HFFc6 (cell line): ENCODE measurements at regions not wholly inside any gene's neighbourhood (a gene's known extent, or its start where the extent isn't known, plus 50 kb on each side); places are given as distances from the start of the nearest gene placed in this dataset.

Experiments used
- DNase-seq: peaks from one replicate; pipeline ENCODE4 v3.0.0-alpha.2; 2018
- H3K27ac Mint-ChIP-seq: 2 replicates; pipeline ENCODE4 v1.8.0; 2020; ENCODE audit warnings: mild to moderate bottlenecking, mixed read lengths
- H3K27me3 Mint-ChIP-seq: 2 replicates; pipeline ENCODE4 v1.8.0; 2021; ENCODE audit warnings: mild to moderate bottlenecking, moderate library complexity, mixed read lengths; ENCODE audit not compliant: insufficient read depth
- H3K36me3 Mint-ChIP-seq: 2 replicates; pipeline ENCODE4 v1.8.0; 2021; ENCODE audit warnings: low read depth, mixed read lengths
- H3K4me1 Mint-ChIP-seq: 2 replicates; pipeline ENCODE4 v1.8.0; 2020; ENCODE audit warnings: low read depth, mixed read lengths
- H3K4me3 Mint-ChIP-seq: 2 replicates; pipeline ENCODE4 v1.8.0; 2020; ENCODE audit warnings: mild to moderate bottlenecking, moderate library complexity, mixed read lengths
- H3K9me3 Mint-ChIP-seq: 2 replicates; pipeline ENCODE4 v1.8.0; 2020; ENCODE audit warnings: mild to moderate bottlenecking, mixed read lengths
- TF ChIP-seq, protein P1 (sequence below): fragments of 200-600 bp; sonication (generic); IDR thresholded peaks from 2 replicates; pipeline ENCODE4 v1.5.0; 2021; ENCODE audit warnings: antibody characterized with exemption, mild to moderate bottlenecking

DNA sequence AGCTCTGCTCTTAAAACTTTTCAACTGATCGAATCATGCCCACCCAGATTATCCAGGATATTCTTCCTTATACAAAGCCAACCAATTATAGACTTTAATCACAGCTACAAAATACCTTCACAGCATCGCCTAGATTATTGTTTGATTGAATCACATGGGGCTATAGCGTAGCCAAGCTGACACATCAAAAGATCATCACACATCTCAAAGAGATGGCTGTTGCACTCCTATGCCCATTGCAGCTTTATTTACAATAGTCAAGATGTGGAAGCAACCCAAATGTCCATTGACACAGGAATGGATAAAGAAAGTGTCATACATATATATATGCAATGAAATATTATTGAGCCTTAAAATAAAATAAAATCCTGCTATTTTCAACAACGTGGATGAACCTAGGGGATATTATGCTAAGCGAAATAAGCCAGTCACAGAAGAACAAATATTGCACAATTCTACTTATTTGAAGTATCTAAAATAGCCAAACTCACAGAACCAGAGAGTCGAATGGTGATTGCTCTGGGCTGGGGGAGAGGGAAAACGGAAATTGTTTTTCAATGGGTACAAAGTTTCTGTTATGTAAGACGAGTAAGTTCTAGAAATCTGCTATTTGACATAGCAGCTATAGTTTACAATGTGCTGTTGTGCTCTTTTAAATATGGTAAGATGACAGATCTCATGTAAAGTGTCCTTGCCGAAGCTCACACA lies 60.9 kb upstream of the ERCC4 start:
- Mint-ChIP-seq H3K4me3 (no peak overlapping the region), H3K36me3 (no peaks in the 10 kb centered on the region), H3K27me3 (peaks cover 4% of the 10 kb centered on the region; the same call in 1 of the 2 replicates), H3K27ac (no peak overlapping the region), H3K9me3 (no peaks in the 10 kb centered on the region), H3K4me1 (no peaks in the 10 kb centered on the region)
- TF ChIP-seq, protein P1, sequence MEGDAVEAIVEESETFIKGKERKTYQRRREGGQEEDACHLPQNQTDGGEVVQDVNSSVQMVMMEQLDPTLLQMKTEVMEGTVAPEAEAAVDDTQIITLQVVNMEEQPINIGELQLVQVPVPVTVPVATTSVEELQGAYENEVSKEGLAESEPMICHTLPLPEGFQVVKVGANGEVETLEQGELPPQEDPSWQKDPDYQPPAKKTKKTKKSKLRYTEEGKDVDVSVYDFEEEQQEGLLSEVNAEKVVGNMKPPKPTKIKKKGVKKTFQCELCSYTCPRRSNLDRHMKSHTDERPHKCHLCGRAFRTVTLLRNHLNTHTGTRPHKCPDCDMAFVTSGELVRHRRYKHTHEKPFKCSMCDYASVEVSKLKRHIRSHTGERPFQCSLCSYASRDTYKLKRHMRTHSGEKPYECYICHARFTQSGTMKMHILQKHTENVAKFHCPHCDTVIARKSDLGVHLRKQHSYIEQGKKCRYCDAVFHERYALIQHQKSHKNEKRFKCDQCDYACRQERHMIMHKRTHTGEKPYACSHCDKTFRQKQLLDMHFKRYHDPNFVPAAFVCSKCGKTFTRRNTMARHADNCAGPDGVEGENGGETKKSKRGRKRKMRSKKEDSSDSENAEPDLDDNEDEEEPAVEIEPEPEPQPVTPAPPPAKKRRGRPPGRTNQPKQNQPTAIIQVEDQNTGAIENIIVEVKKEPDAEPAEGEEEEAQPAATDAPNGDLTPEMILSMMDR: no peak
- no peak for DNase-seq

- Mint-ChIP-seq H3K36me3 (no peaks in the 10 kb centered on the region), H3K4me1 (no peaks in the 10 kb centered on the region), H3K4me3 (no peak overlapping the region), H3K9me3 (no peaks in the 10 kb centered on the region), H3K27me3 (no peaks in the 10 kb centered on the region), H3K27ac (no peak overlapping the region)
- DNase-seq: no peak
- TF ChIP-seq, protein P1: no peak
These were observed 56.7 kb upstream of the ERCC4 start for GRCh38 chr16:13863075-13863765.

DNA sequence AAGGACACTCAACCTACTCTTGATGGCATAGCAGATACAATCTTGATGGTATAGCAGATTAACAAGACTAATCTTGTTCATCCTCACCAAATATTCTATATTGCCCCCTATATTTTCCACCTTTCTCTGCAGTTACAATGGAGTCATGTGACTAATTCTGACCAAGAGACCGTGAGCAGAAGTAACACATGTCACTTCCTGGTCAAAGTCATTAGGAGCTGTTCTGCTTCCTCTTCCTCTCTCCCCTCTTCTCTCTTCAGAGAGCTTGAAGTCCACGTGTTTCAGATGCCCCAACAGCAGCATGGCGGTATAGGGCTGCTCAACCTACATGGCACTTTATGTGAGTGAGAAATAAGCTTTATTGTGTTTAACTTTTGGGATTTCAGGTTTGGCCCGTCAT lies 55.3 kb upstream of the ERCC4 start:
- H3K27ac Mint-ChIP-seq: no peak overlapping the region

DNA sequence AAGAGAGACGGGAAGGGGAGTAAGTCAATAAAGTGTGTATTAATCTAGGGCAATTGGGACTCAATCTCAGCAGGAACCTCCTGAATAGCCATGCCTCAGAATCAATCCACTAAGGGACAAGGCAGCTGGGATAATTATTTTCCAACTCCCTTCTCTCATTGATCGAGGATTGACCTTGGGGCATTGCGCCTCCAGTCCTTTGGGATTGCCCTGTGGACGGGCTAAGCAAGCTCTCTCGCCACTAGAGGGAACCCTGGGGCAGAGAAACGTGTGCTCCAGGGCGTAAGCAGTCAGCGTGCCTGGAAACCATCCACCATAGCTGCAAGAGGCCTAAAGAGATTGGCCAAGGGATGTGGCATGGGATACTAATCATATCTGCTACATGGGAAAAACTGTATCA lies 53.9 kb upstream of the ERCC4 start:
- Mint-ChIP-seq H3K4me3 (no peak overlapping the region), H3K9me3 (no peaks in the 10 kb centered on the region), H3K36me3 (no peaks in the 10 kb centered on the region), H3K27ac (no peak overlapping the region), H3K4me1 (no peaks in the 10 kb centered on the region), H3K27me3 (peaks cover 1% of the 10 kb centered on the region; the same call in 1 of the 2 replicates)
- peak; percentile 64 for DNase-seq
- TF ChIP-seq, protein P1: peak; percentile 80

More for the DNA sequence above, 55.3 kb upstream of the ERCC4 start:
- no peaks in the 10 kb centered on the region for H3K4me1 Mint-ChIP-seq
- DNase-seq: no peak
- no peaks in the 10 kb centered on the region; the same call in 1 of the 2 replicates for H3K27me3 Mint-ChIP-seq
- H3K36me3 Mint-ChIP-seq: no peaks in the 10 kb centered on the region
- no peaks in the 10 kb centered on the region for H3K9me3 Mint-ChIP-seq
- TF ChIP-seq, protein P1: no peak
- H3K4me3 Mint-ChIP-seq: no peak overlapping the region
